ENCODE measurements at regions not wholly inside any gene's neighbourhood (a gene's known extent, or its start where the extent isn't known, plus 50 kb on each side); places are given as distances from the start of the nearest gene placed in this dataset.
A peak's percentile ranks its signal among the peaks of the same experiment; 100 is the strongest.

- no peak for TF ChIP-seq JUND (IDR thresholded peaks at IDR 0.05; ENCODE audit: low read depth)
- DNase-seq (ENCODE audit: low read depth in 1 of 2, low spot score in 1 of 2): no peak
- in situ Hi-C loops (cut with HindIII; ENCODE audit: low pct_unique_long_range_greater_than_20kb, low sequenced_read_pairs): no loop called here
Measured at GRCh38 chr5:147068998-147069397, 165.8 kb upstream of the STK32A start.

GRCh38 chr5:147072622-147073021 is 162.2 kb upstream of the STK32A start:
- peak in 1 of 2 experiments; percentile 36 for DNase-seq (ENCODE audit: low read depth in 1 of 2, low spot score in 1 of 2)
- in situ Hi-C loops (cut with HindIII; ENCODE audit: low pct_unique_long_range_greater_than_20kb, low sequenced_read_pairs): no loop called here
- no peak for TF ChIP-seq JUND (IDR thresholded peaks at IDR 0.05; ENCODE audit: low read depth)

- TF ChIP-seq JUND (IDR thresholded peaks at IDR 0.05; ENCODE audit: low read depth): no peak
- peak in 1 of 2 experiments; percentile 57 for DNase-seq (ENCODE audit: low read depth in 1 of 2, low spot score in 1 of 2)
- in situ Hi-C loops (cut with HindIII; ENCODE audit: low pct_unique_long_range_greater_than_20kb, low sequenced_read_pairs): no loop called here
Measured at GRCh38 chr5:147073098-147073497, 161.7 kb upstream of the STK32A start.

GRCh38 chr5:147075187-147075586 is 159.6 kb upstream of the STK32A start:
- DNase-seq (ENCODE audit: low read depth in 1 of 2, low spot score in 1 of 2): no peak
- TF ChIP-seq JUND (IDR thresholded peaks at IDR 0.05; ENCODE audit: low read depth): no peak
- in situ Hi-C loops (cut with HindIII; ENCODE audit: low pct_unique_long_range_greater_than_20kb, low sequenced_read_pairs): no loop called here

GRCh38 chr5:147080391-147080790 is 154.4 kb upstream of the STK32A start:
- in situ Hi-C loops (cut with HindIII; ENCODE audit: low pct_unique_long_range_greater_than_20kb, low sequenced_read_pairs): no loop called here
- no peak for DNase-seq (ENCODE audit: low read depth in 1 of 2, low spot score in 1 of 2)
- TF ChIP-seq JUND (IDR thresholded peaks at IDR 0.05; ENCODE audit: low read depth): no peak

- DNase-seq (ENCODE audit: low read depth in 1 of 2, low spot score in 1 of 2): no peak
- in situ Hi-C loops (cut with HindIII; ENCODE audit: low pct_unique_long_range_greater_than_20kb, low sequenced_read_pairs): no loop called here
- TF ChIP-seq JUND (IDR thresholded peaks at IDR 0.05; ENCODE audit: low read depth): no peak
Measured at GRCh38 chr5:147081311-147081764, 153.5 kb upstream of the STK32A start.

- TF ChIP-seq JUND (IDR thresholded peaks at IDR 0.05; ENCODE audit: low read depth): no peak
- in situ Hi-C loops (cut with HindIII; ENCODE audit: low pct_unique_long_range_greater_than_20kb, low sequenced_read_pairs): no loop called here
- no peak for DNase-seq (ENCODE audit: low read depth in 1 of 2, low spot score in 1 of 2)
Measured at GRCh38 chr5:147084702-147085101, 150.1 kb upstream of the STK32A start.

GRCh38 chr5:147085409-147085808 is 149.4 kb upstream of the STK32A start:
- in situ Hi-C loops (cut with HindIII; ENCODE audit: low pct_unique_long_range_greater_than_20kb, low sequenced_read_pairs): no loop called here
- TF ChIP-seq JUND (IDR thresholded peaks at IDR 0.05; ENCODE audit: low read depth): no peak
- no peak for DNase-seq (ENCODE audit: low read depth in 1 of 2, low spot score in 1 of 2)

GRCh38 chr5:147092044-147092443 is 142.8 kb upstream of the STK32A start:
- in situ Hi-C loops (cut with HindIII; ENCODE audit: low pct_unique_long_range_greater_than_20kb, low sequenced_read_pairs): no loop called here
- no peak for TF ChIP-seq JUND (IDR thresholded peaks at IDR 0.05; ENCODE audit: low read depth)
- no peak for DNase-seq (ENCODE audit: low read depth in 1 of 2, low spot score in 1 of 2)

GRCh38 chr5:147093138-147093537 is 141.7 kb upstream of the STK32A start:
- no peak for TF ChIP-seq JUND (IDR thresholded peaks at IDR 0.05; ENCODE audit: low read depth)
- no peak for DNase-seq (ENCODE audit: low read depth in 1 of 2, low spot score in 1 of 2)
- in situ Hi-C loops (cut with HindIII; ENCODE audit: low pct_unique_long_range_greater_than_20kb, low sequenced_read_pairs): no loop called here

- in situ Hi-C loops (cut with HindIII; ENCODE audit: low pct_unique_long_range_greater_than_20kb, low sequenced_read_pairs): no loop called here
- DNase-seq (ENCODE audit: low read depth in 1 of 2, low spot score in 1 of 2): no peak
- no peak for TF ChIP-seq JUND (IDR thresholded peaks at IDR 0.05; ENCODE audit: low read depth)
Measured at GRCh38 chr5:147095740-147096139, 139.1 kb upstream of the STK32A start.

GRCh38 chr5:147098233-147098790 is 136.5 kb upstream of the STK32A start:
- no peak for TF ChIP-seq JUND (IDR thresholded peaks at IDR 0.05; ENCODE audit: low read depth)
- peak in 1 of 2 experiments; percentile 16 for DNase-seq (ENCODE audit: low read depth in 1 of 2, low spot score in 1 of 2)
- in situ Hi-C loops (cut with HindIII; ENCODE audit: low pct_unique_long_range_greater_than_20kb, low sequenced_read_pairs): no loop called here

- DNase-seq (ENCODE audit: low read depth in 1 of 2, low spot score in 1 of 2): no peak
- TF ChIP-seq JUND (IDR thresholded peaks at IDR 0.05; ENCODE audit: low read depth): no peak
- in situ Hi-C loops (cut with HindIII; ENCODE audit: low pct_unique_long_range_greater_than_20kb, low sequenced_read_pairs): no loop called here
Measured at GRCh38 chr5:147101659-147102369, 133.0 kb upstream of the STK32A start.
